ENCODE measurements at regions not wholly inside any gene's neighbourhood (a gene's known extent, or its start where the extent isn't known, plus 50 kb on each side); places are given as distances from the start of the nearest gene placed in this dataset.

GRCh38 chr5:117094114-117094815 is 519.6 kb upstream of the SEMA6A start:
- no peaks in the 10 kb centered on the region for H3K27me3 Mint-ChIP-seq
- ATAC-seq (no peak), DNase-seq (no peak)
- no peaks in the 10 kb centered on the region for H3K4me1 Mint-ChIP-seq
- H3K9me3 Mint-ChIP-seq, result peaks cover 8 to 14% of the 10 kb centered on the region in 2 donors
- H3K27ac Mint-ChIP-seq, result no peak overlapping the region
- H3K4me3 Mint-ChIP-seq, result no peak overlapping the region

DNA sequence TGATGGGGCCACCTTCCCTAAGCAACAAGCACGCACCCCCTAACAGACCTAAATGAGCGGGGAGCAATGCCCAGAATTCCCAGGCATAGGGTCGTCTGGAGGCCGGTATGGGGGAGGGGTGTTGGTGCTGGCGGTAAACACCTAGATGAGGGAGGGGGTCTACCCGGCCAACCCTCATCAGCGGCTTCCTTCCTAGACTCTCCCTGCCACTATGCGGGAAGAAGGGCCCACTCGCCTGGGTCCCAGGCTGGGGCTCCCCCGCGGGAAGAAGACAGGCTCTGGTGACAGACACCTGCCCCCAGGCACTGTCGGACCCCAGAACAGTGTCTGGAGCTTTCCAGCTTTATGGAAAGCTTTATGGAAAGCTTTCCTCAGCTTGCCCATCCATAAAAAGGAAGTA is 519.0 kb upstream of the SEMA6A start:
- H3K27me3 Mint-ChIP-seq, result no peaks in the 10 kb centered on the region
- H3K4me3 Mint-ChIP-seq, result no peak overlapping the region
- DNase-seq, result no peak
- H3K9me3 Mint-ChIP-seq, result peaks cover 8 to 14% of the 10 kb centered on the region in 2 donors
- no peaks in the 10 kb centered on the region for H3K4me1 Mint-ChIP-seq
- no peak overlapping the region for H3K27ac Mint-ChIP-seq
- peak; percentile 49 for ATAC-seq

GRCh38 chr5:117089001-117089400 is 514.4 kb upstream of the SEMA6A start:
- no peaks in the 10 kb centered on the region for H3K27me3 Mint-ChIP-seq
- no peak overlapping the region for H3K27ac Mint-ChIP-seq
- H3K9me3 Mint-ChIP-seq, result peaks cover 0 to 8% of the 10 kb centered on the region in 2 donors
- ATAC-seq (no peak), DNase-seq (no peak)
- H3K4me1 Mint-ChIP-seq, result no peaks in the 10 kb centered on the region
- H3K4me3 Mint-ChIP-seq, result no peak overlapping the region

GRCh38 chr5:117088176-117088575 is 513.6 kb upstream of the SEMA6A start:
- no peak overlapping the region for H3K4me3 Mint-ChIP-seq
- H3K27ac Mint-ChIP-seq, result no peak overlapping the region
- ATAC-seq, result no peak
- H3K27me3 Mint-ChIP-seq, result no peaks in the 10 kb centered on the region
- peaks cover 0 to 7% of the 10 kb centered on the region in 2 donors for H3K9me3 Mint-ChIP-seq
- DNase-seq, result no peak
- no peaks in the 10 kb centered on the region for H3K4me1 Mint-ChIP-seq

DNA sequence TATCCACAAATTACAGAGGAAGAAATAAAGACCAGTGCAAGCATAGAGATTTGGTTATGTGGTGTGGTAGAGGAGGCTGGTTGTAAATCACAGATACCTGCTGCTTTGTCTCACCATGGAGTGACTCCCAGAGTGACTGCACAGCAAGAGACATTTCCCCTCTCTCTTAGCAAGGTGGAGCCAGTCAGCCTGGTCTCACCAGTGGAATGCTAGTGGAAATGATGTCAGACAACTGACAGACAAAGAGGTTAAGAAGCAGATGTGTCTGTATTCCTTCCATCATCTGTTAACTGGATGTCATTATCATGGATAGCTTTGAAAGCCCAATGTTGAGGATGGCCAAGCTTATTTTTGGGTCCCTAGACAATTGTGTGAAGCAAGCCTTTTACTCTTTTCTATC is 509.4 kb upstream of the SEMA6A start:
- DNase-seq (no peak), ATAC-seq (no peak)
- Mint-ChIP-seq H3K27me3 (no peaks in the 10 kb centered on the region), H3K4me3 (no peak overlapping the region), H3K4me1 (no peaks in the 10 kb centered on the region), H3K27ac (no peak overlapping the region), H3K9me3 (peaks cover 0 to 7% of the 10 kb centered on the region in 2 donors)

- no peak for ATAC-seq
- Mint-ChIP-seq H3K4me1 (no peaks in the 10 kb centered on the region), H3K9me3 (peaks cover 0 to 7% of the 10 kb centered on the region in 2 donors), H3K27ac (no peak overlapping the region), H3K27me3 (no peaks in the 10 kb centered on the region), H3K4me3 (no peak overlapping the region)
- no peak for DNase-seq
Observed at GRCh38 chr5:117082977-117083376, 508.4 kb upstream of the SEMA6A start.

DNA sequence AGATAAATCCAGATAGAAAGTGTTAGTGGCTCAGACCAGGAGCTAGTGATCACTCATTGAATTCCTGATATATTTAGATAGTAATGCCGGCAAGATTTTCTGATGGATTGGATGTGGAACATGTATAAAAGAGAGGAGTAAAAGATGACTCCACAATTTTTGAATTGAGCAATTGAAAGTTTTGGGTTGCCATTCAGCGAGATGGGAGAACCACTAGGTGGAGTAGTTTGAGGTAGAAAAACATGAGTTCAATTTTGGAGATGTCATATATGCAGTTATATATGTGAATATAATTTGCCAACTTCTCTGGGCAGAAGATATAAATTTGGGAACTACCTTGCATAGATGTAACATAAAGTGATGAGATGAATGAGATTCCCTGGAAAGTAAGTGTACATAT is 502.5 kb upstream of the SEMA6A start:
- Mint-ChIP-seq H3K27ac (no peak overlapping the region), H3K27me3 (no peaks in the 10 kb centered on the region), H3K9me3 (peaks cover 1% of the 10 kb centered on the region in 2 donors), H3K4me1 (no peaks in the 10 kb centered on the region), H3K4me3 (no peak overlapping the region)
- DNase-seq (no peak), ATAC-seq (no peak)

DNA sequence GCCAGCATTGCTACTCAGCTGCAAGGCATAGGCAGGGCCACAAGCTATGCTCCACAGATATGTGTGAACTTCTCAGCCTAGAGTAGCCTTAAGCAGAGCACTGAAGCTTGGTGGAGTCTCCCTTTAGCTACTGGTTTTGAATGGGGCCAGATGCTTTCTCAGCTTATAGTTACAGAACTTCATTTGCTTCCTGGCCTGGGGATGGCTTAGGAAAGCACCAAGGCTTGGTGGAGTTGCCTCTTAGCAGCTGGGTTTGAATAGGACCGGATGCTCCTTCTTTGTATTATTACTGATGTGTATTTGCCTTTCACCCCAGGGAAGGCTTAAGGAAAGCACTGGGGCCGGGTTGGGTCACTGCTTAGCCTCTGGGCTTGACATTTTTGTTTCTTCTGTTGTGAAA is 497.8 kb upstream of the SEMA6A start:
- no peaks in the 10 kb centered on the region for H3K4me1 Mint-ChIP-seq

DNA sequence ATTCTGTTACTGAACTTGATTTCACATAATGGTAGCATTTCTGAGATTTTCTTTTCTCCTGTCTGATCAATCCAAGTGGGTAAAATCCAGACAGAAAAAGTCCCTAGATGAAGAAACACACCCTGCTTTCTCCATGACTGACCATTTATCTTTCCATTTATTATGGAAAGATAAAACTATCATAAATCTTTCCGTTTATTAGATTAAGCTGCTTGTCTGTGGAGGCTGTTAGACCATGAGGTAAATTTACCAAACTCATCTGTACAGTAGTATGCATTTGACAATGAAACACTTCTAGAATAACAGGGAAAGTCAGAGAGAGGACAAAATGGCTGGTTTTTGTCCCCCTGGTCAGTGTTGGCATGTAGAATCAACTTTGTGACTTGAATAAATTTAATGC is 491.2 kb upstream of the SEMA6A start:
- DNase-seq, result no peak

More for the DNA sequence above, 497.8 kb upstream of the SEMA6A start:
- no peak for DNase-seq
- H3K27ac Mint-ChIP-seq, result no peak overlapping the region
- peaks cover 5 to 19% of the 10 kb centered on the region in 2 donors for H3K9me3 Mint-ChIP-seq
- no peak for ATAC-seq
- no peak overlapping the region for H3K4me3 Mint-ChIP-seq
- no peaks in the 10 kb centered on the region for H3K27me3 Mint-ChIP-seq

GRCh38 chr5:117065161-117065560 is 490.5 kb upstream of the SEMA6A start:
- no peak for ATAC-seq
- no peak for DNase-seq
- H3K27me3 Mint-ChIP-seq, result no peaks in the 10 kb centered on the region
- no peak overlapping the region for H3K4me3 Mint-ChIP-seq
- no peak overlapping the region for H3K27ac Mint-ChIP-seq
- H3K9me3 Mint-ChIP-seq, result peaks cover 0 to 6% of the 10 kb centered on the region in 2 donors
- no peaks in the 10 kb centered on the region for H3K4me1 Mint-ChIP-seq

More for the DNA sequence above, 491.2 kb upstream of the SEMA6A start:
- Mint-ChIP-seq H3K27ac (no peak overlapping the region), H3K9me3 (peaks cover 0 to 6% of the 10 kb centered on the region in 2 donors), H3K4me3 (no peak overlapping the region), H3K4me1 (no peaks in the 10 kb centered on the region), H3K27me3 (no peaks in the 10 kb centered on the region)
- ATAC-seq, result no peak

GRCh38 chr5:117060099-117060498 is 485.5 kb upstream of the SEMA6A start:
- no peak for DNase-seq
- no peaks in the 10 kb centered on the region for H3K9me3 Mint-ChIP-seq
- H3K4me1 Mint-ChIP-seq, result no peaks in the 10 kb centered on the region
- no peak overlapping the region for H3K4me3 Mint-ChIP-seq
- no peak overlapping the region for H3K27ac Mint-ChIP-seq
- ATAC-seq, result no peak
- no peaks in the 10 kb centered on the region for H3K27me3 Mint-ChIP-seq

- DNase-seq (no peak), ATAC-seq (no peak)
- Mint-ChIP-seq H3K4me1 (no peaks in the 10 kb centered on the region), H3K27me3 (no peaks in the 10 kb centered on the region), H3K27ac (no peak overlapping the region), H3K4me3 (no peak overlapping the region), H3K9me3 (no peaks in the 10 kb centered on the region)
Observed at GRCh38 chr5:117058740-117059139, 484.1 kb upstream of the SEMA6A start.

GRCh38 chr5:117055517-117055916 is 480.9 kb upstream of the SEMA6A start:
- ATAC-seq, result no peak

DNA sequence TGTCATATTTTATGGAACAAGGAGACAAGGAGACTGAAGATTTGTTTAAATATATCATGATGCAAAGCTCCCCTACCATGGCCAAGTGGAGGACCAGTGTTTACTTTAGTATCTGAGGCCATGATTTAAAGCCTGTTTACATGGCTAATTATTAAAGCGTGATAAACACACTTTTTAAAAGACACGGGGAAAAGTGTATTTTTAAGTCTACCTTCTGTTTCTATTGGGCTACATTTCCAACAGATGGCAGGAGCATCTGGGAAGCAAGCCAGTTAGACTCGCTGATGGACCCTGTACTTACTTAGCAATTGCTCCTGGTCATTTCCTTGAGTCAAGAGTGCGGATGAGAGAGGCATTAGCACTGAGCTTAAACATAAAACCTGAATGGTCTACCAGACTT is 480.3 kb upstream of the SEMA6A start:
- Mint-ChIP-seq H3K4me3 (no peak overlapping the region), H3K4me1 (no peaks in the 10 kb centered on the region), H3K27me3 (no peaks in the 10 kb centered on the region), H3K9me3 (peaks cover 0 to 16% of the 10 kb centered on the region in 2 donors), H3K27ac (no peak overlapping the region)
- ATAC-seq (no peak), DNase-seq (no peak)

More at GRCh38 chr5:117055517-117055916, 480.9 kb upstream of the SEMA6A start:
- Mint-ChIP-seq H3K9me3 (peaks cover 0 to 12% of the 10 kb centered on the region in 2 donors), H3K27ac (no peak overlapping the region), H3K27me3 (no peaks in the 10 kb centered on the region), H3K4me3 (no peak overlapping the region), H3K4me1 (no peaks in the 10 kb centered on the region)
- DNase-seq, result no peak

DNA sequence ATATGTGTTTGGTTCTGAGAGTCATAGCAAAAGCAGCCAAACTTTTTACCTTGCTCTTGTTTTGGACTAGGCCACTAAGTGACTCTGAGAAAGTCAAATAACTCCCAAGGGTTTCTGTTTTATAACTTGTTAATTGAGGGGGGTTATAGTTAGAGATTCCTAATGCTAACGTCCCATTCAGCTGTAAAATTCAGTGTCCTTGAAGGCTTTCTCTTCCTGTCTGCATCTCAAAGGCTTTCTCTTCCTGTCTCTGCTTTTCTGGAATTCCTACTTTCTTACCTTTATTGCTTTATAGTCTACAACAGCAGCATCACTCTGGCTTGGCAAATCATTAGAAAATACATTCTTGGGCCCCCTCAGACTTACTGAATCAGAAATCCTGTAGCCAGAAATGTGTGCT is 479.5 kb upstream of the SEMA6A start:
- no peak for DNase-seq
- peaks cover under 1 to 16% of the 10 kb centered on the region in 2 donors for H3K9me3 Mint-ChIP-seq
- no peak for ATAC-seq

GRCh38 chr5:117041926-117042595 is 467.4 kb upstream of the SEMA6A start:
- DNase-seq (no peak), ATAC-seq (no peak)
- Mint-ChIP-seq H3K4me3 (no peak overlapping the region), H3K27ac (no peak overlapping the region), H3K27me3 (no peaks in the 10 kb centered on the region), H3K4me1 (no peaks in the 10 kb centered on the region), H3K9me3 (no peaks in the 10 kb centered on the region)

More for the DNA sequence above, 479.5 kb upstream of the SEMA6A start:
- H3K4me3 Mint-ChIP-seq, result no peak overlapping the region
- H3K27me3 Mint-ChIP-seq, result no peaks in the 10 kb centered on the region
- no peaks in the 10 kb centered on the region for H3K4me1 Mint-ChIP-seq
- H3K27ac Mint-ChIP-seq, result no peak overlapping the region

Data from stimulated activated naive CD8-positive, alpha-beta T cell treated with anti-CD3 and anti-CD28 coated beads, Interleukin-15, amount 100 ng/mL, for 72 hours (primary cell).